Liver (tissue), 3 donors: ENCODE measurements at regions not wholly inside any gene's neighbourhood (a gene's known extent, or its start where the extent isn't known, plus 50 kb on each side); places are given as distances from the start of the nearest gene placed in this dataset.

Experiments used
- CTCF ChIP-seq: fragments of 150-350 bp; IDR thresholded peaks from 2 replicates; pipeline ENCODE4 v1.5.1; 2017; ENCODE audit warnings: improper control_type of control experiment, low read depth, low read length; ENCODE audit not compliant: missing input control
- EGR1 ChIP-seq, 2 donors: IDR thresholded peaks; 2 replicates each; pipeline ENCODE4 v1.6.1; 2016 to 2018; ENCODE audit warnings: antibody characterized with exemption in 2 of 2, low read depth in 2 of 2
- FOXA1 ChIP-seq: IDR thresholded peaks from 2 replicates; pipeline ENCODE4 v1.6.1; 2016; ENCODE audit warnings: antibody characterized with exemption
- GABPA ChIP-seq, 2 donors: IDR thresholded peaks in 1 of 2; conservative IDR thresholded peaks in 1 of 2; 2 replicates each; pipeline ENCODE4 v1.6.1; 2016; ENCODE audit warnings: antibody characterized with exemption in 2 of 2, mild to moderate bottlenecking in 1 of 2, moderate library complexity in 1 of 2
- JUND ChIP-seq, 2 donors: IDR thresholded peaks; 2 replicates each; pipeline ENCODE4 v1.6.1; 2016; ENCODE audit warnings: antibody characterized with exemption in 2 of 2
- MAX ChIP-seq: IDR thresholded peaks from 2 replicates; pipeline ENCODE4 v1.6.1; 2016; ENCODE audit warnings: antibody characterized with exemption
- REST ChIP-seq: IDR thresholded peaks from 2 replicates; pipeline ENCODE4 v1.6.1; 2016; ENCODE audit warnings: antibody characterized with exemption, mild to moderate bottlenecking
- SP1 ChIP-seq: IDR thresholded peaks from 2 replicates; pipeline ENCODE4 v1.6.1; 2018; ENCODE audit warnings: antibody characterized with exemption, mild to moderate bottlenecking
- TAF1 ChIP-seq: conservative IDR thresholded peaks from 2 replicates; pipeline ENCODE4 v1.6.1; 2016; ENCODE audit warnings: antibody characterized with exemption, mild to moderate bottlenecking
- ZBTB33 ChIP-seq: IDR thresholded peaks from 2 replicates; pipeline ENCODE4 v1.6.1; 2016; ENCODE audit warnings: antibody characterized with exemption
- donor health status: healthy.
- donor health status: healthy.

GRCh38 chr22:22784249-22785039, 103.2 kb upstream of the IGLL5 start:
- TF ChIP-seq CTCF = no peak
- no peak for TF ChIP-seq FOXA1
- TF ChIP-seq ZBTB33 = no peak
- TF ChIP-seq MAX = no peak
- TF ChIP-seq REST = no peak
- no peak for TF ChIP-seq SP1
- TF ChIP-seq GABPA (IDR thresholded peaks at IDR 0.05 in 1 of 2, conservative IDR thresholded peaks at IDR 0.05 in 1 of 2) = no peak
- TF ChIP-seq JUND (IDR thresholded peaks at IDR 0.05) = no peak
- TF ChIP-seq TAF1 = no peak
- TF ChIP-seq EGR1 (IDR thresholded peaks at IDR 0.05; ENCODE audit: low read depth in 2 of 2) = no peak
